ENCODE measurements at regions not wholly inside any gene's neighbourhood (a gene's known extent, or its start where the extent isn't known, plus 50 kb on each side); places are given as distances from the start of the nearest gene placed in this dataset.
A peak's percentile ranks its signal among the peaks of the same experiment; 100 is the strongest.

DNA sequence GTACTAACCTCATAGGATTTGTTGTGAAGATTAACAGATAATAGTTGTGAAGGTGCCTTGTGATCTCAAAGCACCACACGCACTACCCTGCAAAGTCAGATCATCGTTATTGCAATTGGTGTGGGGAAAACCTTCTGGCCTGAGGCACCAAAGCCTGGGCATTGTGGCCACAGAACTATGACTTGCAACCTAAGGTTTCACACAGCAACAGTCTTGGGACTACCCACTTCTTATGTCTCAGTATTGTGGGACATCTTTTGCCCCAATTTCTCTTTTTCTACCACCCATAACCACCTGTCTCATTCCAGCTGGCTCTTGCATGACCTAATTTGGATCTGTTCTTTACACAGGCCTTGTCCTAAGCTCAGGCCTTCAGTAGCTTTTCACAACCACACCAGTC, 247.8 kb upstream of the NR4A3 start:
- DNase-seq (ENCODE audit: low read depth) = no peak
- no peak overlapping the region for H3K4me3 ChIP-seq (ENCODE audit: low read depth, low read length)
- TF ChIP-seq, protein P1, sequence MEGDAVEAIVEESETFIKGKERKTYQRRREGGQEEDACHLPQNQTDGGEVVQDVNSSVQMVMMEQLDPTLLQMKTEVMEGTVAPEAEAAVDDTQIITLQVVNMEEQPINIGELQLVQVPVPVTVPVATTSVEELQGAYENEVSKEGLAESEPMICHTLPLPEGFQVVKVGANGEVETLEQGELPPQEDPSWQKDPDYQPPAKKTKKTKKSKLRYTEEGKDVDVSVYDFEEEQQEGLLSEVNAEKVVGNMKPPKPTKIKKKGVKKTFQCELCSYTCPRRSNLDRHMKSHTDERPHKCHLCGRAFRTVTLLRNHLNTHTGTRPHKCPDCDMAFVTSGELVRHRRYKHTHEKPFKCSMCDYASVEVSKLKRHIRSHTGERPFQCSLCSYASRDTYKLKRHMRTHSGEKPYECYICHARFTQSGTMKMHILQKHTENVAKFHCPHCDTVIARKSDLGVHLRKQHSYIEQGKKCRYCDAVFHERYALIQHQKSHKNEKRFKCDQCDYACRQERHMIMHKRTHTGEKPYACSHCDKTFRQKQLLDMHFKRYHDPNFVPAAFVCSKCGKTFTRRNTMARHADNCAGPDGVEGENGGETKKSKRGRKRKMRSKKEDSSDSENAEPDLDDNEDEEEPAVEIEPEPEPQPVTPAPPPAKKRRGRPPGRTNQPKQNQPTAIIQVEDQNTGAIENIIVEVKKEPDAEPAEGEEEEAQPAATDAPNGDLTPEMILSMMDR (conservative IDR thresholded peaks at IDR 0.05; ENCODE audit: low read depth, low read length) = no peak

DNA sequence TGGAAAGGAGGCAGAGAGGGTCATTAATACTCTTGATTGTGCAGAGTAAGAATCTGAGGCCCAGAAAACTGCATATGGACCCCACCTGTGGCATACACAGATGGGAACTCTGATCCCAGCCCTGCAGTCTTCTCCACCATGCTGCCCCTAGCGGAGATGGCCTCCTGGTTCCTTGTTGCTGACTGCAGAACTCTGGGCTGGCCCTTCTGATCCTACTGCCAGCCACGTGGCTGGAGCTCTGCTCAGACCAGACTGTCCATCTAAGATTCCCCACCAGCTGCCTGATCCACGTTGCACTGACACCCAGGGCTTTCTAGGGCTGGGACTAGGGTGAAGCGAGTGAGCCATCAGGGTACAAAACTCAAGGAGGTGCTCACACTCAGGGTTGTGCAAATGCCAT, 245.7 kb upstream of the NR4A3 start:
- DNase-seq (ENCODE audit: low read depth) = no peak
- TF ChIP-seq, protein P1 (conservative IDR thresholded peaks at IDR 0.05; ENCODE audit: low read depth, low read length) = no peak
- H3K4me3 ChIP-seq (ENCODE audit: low read depth, low read length) = no peak overlapping the region

DNA sequence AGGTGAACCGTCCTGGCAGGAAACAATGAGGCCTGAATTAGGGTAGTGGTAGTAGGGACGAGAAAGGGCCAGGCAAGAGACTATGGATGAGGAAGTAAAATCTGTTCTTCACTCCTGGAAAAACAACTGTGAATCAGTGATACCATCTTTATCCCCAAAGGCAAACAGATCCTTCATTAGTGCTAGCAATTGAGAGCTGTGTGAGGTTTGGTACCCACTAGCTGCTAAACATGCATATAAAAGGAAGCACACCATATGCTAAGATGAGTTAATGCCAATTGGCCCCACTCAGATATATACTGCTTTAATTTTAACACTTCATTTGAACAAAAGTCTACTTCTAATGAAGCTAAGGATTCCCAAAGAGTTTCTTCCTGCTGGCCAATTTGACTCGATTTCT, 244.8 kb upstream of the NR4A3 start:
- TF ChIP-seq, protein P1 (conservative IDR thresholded peaks at IDR 0.05; ENCODE audit: low read depth, low read length) = no peak
- no peak for DNase-seq (ENCODE audit: low read depth)
- no peak overlapping the region for H3K4me3 ChIP-seq (ENCODE audit: low read depth, low read length)

DNA sequence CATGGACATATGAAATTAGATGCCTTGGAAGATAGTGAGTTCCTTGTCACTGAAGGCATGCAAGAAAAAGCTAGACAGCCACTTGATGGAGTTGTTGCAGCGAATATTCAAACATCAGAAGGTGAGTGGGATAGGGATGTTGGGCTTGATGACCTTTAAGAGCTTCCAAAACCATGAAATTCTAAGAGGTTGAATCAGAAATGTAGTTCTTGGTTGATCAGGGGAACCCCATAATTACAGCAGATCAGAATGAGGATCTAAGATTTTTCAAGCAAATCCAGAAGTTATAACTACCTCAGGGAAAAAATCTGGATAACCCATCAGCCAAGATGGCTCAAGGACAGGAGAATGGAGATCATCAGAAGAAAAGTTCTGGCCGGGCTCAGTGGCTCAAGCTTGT, 244.3 kb upstream of the NR4A3 start:
- TF ChIP-seq, protein P1 (conservative IDR thresholded peaks at IDR 0.05; ENCODE audit: low read depth, low read length) = no peak
- DNase-seq (ENCODE audit: low read depth) = no peak
- H3K4me3 ChIP-seq (ENCODE audit: low read depth, low read length) = no peak overlapping the region

DNA sequence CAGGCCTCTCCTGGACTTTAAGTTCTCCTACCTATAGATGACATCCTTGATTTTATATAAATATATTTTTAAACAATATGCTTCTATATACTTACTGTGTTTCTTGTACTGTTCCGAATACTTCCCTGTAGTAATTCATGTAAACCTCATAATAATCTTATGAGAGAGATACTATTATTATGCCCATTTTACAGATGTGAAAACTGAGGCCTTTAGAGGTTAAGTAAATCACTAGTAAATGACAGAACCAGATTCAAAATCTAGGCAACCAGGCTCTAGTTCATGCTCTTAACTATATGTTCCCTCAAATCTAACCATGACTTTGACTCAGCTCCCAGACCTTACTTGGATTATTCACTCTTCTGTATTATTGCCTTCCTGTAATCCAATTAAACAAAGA, 243.0 kb upstream of the NR4A3 start:
- H3K4me3 ChIP-seq (ENCODE audit: low read depth, low read length) = no peak overlapping the region
- DNase-seq (ENCODE audit: low read depth) = no peak
- TF ChIP-seq, protein P1 (conservative IDR thresholded peaks at IDR 0.05; ENCODE audit: low read depth, low read length) = no peak

DNA sequence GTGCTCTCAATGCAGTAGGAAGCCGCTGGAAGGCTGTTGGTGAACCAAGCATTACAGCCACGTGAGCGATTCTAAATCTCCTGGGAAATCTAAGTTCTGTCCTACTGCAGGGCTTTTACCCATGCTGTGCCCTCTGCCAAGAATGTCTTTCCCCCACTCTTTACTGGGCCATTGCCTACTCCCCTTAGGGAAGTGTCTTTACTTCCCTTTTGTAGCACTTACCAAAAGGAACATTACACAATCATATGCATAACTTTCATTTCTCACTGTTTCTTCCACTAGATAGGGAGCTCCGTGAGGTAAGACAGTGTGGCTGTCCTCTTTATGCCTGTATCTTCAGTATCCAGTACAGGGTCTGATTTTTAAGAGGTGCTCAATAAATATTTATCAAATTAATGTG, 241.7 kb upstream of the NR4A3 start:
- TF ChIP-seq, protein P1 (conservative IDR thresholded peaks at IDR 0.05; ENCODE audit: low read depth, low read length) = no peak
- peak; percentile 5 for DNase-seq (ENCODE audit: low read depth)
- no peak overlapping the region for H3K4me3 ChIP-seq (ENCODE audit: low read depth, low read length)

DNA sequence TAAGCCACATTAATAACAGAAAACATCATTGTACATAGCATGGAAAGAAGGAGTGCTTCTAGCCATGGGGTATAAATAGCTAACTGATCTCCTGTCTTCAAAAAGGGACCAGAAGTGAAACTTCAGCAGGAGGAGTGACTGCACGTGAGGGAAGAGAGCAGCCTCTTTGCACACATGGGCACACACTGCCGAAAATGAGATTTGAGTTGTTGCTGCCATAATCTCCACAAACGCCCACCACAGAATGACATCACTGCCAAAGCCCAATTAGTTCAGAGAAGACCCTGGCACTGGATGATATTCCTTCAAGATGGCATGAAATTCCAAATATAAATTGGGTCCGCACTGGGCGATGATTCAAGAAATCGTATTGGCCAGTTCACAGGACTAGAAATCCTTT, 238.9 kb upstream of the NR4A3 start:
- H3K4me3 ChIP-seq (ENCODE audit: low read depth, low read length) = no peak overlapping the region
- TF ChIP-seq, protein P1 (conservative IDR thresholded peaks at IDR 0.05; ENCODE audit: low read depth, low read length) = no peak
- DNase-seq (ENCODE audit: low read depth) = no peak
